IMR-90 (cell line): ENCODE measurements at regions not wholly inside any gene's neighbourhood (a gene's known extent, or its start where the extent isn't known, plus 50 kb on each side); places are given as distances from the start of the nearest gene placed in this dataset.

Experiments used
- ATAC-seq: fragments of 200-7000 bp; cut with Tn5 transposase; 2 replicates; pipeline ENCODE4 v1.9.1; 2020; ENCODE audit warnings: low read depth, mild to moderate bottlenecking, moderate library complexity
- BruUV-seq: library from RNA; stranded (reverse); fragments of 400-500 nt; replicated peaks from 2 replicates; lab custom pipeline; 2021; lab: Mats Ljungman, UMichigan
- CTCF ChIA-PET: fragments of 300-600 bp; formaldehyde crosslinking; extraction: SDS; loops from one replicate; lab custom pipeline; 2021; ENCODE audit warnings: antibody characterized with exemption; lab: Yijun Ruan, JAX
- POLR2A ChIA-PET: fragments of 300-600 bp; sonication (Branson Sonifier 250); formaldehyde crosslinking; loops from one replicate; lab custom pipeline; 2022; ENCODE audit warnings: antibody characterized with exemption; ENCODE audit not compliant: unreplicated experiment; lab: Charles Lee
- DNase-seq: peaks from one replicate; pipeline ENCODE4 v3.0.0; 2013
- H2AFZ ChIP-seq: replicated peaks from 2 replicates; pipeline ENCODE3; 2013; ENCODE audit warnings: low read length, mild to moderate bottlenecking; ENCODE audit not compliant: poor library complexity
- H2AK5ac ChIP-seq: 2 replicates; pipeline ENCODE4 v1.6.1; 2013; ENCODE audit warnings: low read depth, low read length, inconsistent platforms
- H2AK9ac ChIP-seq: replicated peaks from 2 replicates; pipeline ENCODE3; 2013; ENCODE audit warnings: mild to moderate bottlenecking, low read depth, low read length, moderate library complexity; ENCODE audit not compliant: poor library complexity
- H2BK120ac ChIP-seq: 2 replicates; pipeline ENCODE4 v1.6.1; 2013; ENCODE audit warnings: low read depth, low read length, inconsistent platforms
- H2BK15ac ChIP-seq: 3 replicates; pipeline ENCODE4 v1.6.1; 2013; ENCODE audit warnings: low read depth, low read length, inconsistent platforms
- H2BK20ac ChIP-seq: 2 replicates; pipeline ENCODE4 v1.6.1; 2013; ENCODE audit warnings: low read depth, mild to moderate bottlenecking, inconsistent platforms, low read length, moderate library complexity
- H2BK5ac ChIP-seq: 2 replicates; pipeline ENCODE4 v1.6.1; 2013; ENCODE audit warnings: mild to moderate bottlenecking, low read depth, low read length, inconsistent platforms; ENCODE audit not compliant: poor library complexity, severe bottlenecking
- H3K14ac ChIP-seq: replicated peaks from 2 replicates; pipeline ENCODE4 v1.6.1; 2013; ENCODE audit warnings: low read depth, low read length, inconsistent platforms
- H3K18ac ChIP-seq: 2 replicates; pipeline ENCODE4 v1.6.1; 2013; ENCODE audit warnings: low read depth, low read length, control low read depth
- H3K23ac ChIP-seq: 2 replicates; pipeline ENCODE4 v1.6.1; 2013; ENCODE audit warnings: low read depth, low read length, inconsistent platforms
- H3K27ac ChIP-seq: 2 replicates; pipeline ENCODE4 v1.5.1; 2013; ENCODE audit warnings: mild to moderate bottlenecking, control low read depth, low read length; ENCODE audit not compliant: insufficient read depth
- H3K27me3 ChIP-seq: 2 replicates; pipeline ENCODE4 v1.6.1; 2013; ENCODE audit warnings: low read length; ENCODE audit not compliant: control insufficient read depth, insufficient read depth
- H3K36me3 ChIP-seq: 2 replicates; pipeline ENCODE4 v1.6.1; 2013; ENCODE audit warnings: low read length, mixed read lengths; ENCODE audit not compliant: control insufficient read depth, insufficient read depth
- H3K4ac ChIP-seq: 2 replicates; pipeline ENCODE4 v1.6.1; 2013; ENCODE audit warnings: low read depth, low read length, inconsistent platforms
- H3K4me1 ChIP-seq: 2 replicates; pipeline ENCODE4 v1.6.1; 2013; ENCODE audit warnings: low read length, mixed read lengths; ENCODE audit not compliant: control insufficient read depth, insufficient read depth
- H3K4me2 ChIP-seq: 2 replicates; pipeline ENCODE4 v1.6.1; 2013; ENCODE audit warnings: low read depth, mild to moderate bottlenecking, control low read depth, low read length, moderate library complexity
- H3K4me3 ChIP-seq: 2 replicates; pipeline ENCODE4 v1.5.1; 2013; ENCODE audit warnings: low read depth, mild to moderate bottlenecking, control low read depth, low read length, moderate library complexity; ENCODE audit not compliant: insufficient read depth
- H3K56ac ChIP-seq: 2 replicates; pipeline ENCODE4 v1.6.1; 2013; ENCODE audit warnings: low read length, inconsistent platforms; ENCODE audit not compliant: insufficient read depth; ENCODE audit errors: extremely low read depth
- H3K79me1 ChIP-seq, 2 experiments: 2 replicates each; pipeline ENCODE4 v1.6.1; 2013; ENCODE audit warnings: low read length in 2 of 2, inconsistent platforms in 1 of 2, low read depth in 1 of 2
- H3K9ac ChIP-seq: 2 replicates; pipeline ENCODE4 v1.6.1; 2013; ENCODE audit warnings: low read depth, low read length, control low read depth
- H3K9me1 ChIP-seq: 2 replicates; pipeline ENCODE4 v1.6.1; 2013; ENCODE audit warnings: low read length, inconsistent platforms; ENCODE audit not compliant: insufficient read depth
- H3K9me3 ChIP-seq: 2 replicates; pipeline ENCODE4 v1.6.1; 2013; ENCODE audit warnings: low read length; ENCODE audit not compliant: control insufficient read depth, insufficient read depth
- H4K20me1 ChIP-seq: 2 replicates; pipeline ENCODE4 v1.6.1; 2013; ENCODE audit warnings: low read length, inconsistent platforms; ENCODE audit not compliant: insufficient read depth
- H4K5ac ChIP-seq: 2 replicates; pipeline ENCODE4 v1.6.1; 2013; ENCODE audit warnings: mild to moderate bottlenecking, low read depth, low read length, control low read depth
- H4K8ac ChIP-seq, 2 experiments: 2 replicates each; pipeline ENCODE4 v1.6.1; 2013; ENCODE audit warnings: low read depth in 2 of 2, low read length in 2 of 2, control low read depth in 1 of 2, inconsistent platforms in 1 of 2
- H4K91ac ChIP-seq: 2 replicates; pipeline ENCODE4 v1.6.1; 2013; ENCODE audit warnings: low read depth, low read length, inconsistent platforms; ENCODE audit not compliant: insufficient read depth
- POLR2A ChIP-seq: IDR thresholded peaks from 2 replicates; pipeline ENCODE4 v1.6.1; 2012; ENCODE audit warnings: mild to moderate bottlenecking, low read depth, low read length
- SMC3 ChIP-seq: fragments of 150-350 bp; IDR thresholded peaks from 2 replicates; pipeline ENCODE4 v1.6.1; 2016; ENCODE audit warnings: low read depth, mild to moderate bottlenecking, antibody characterized with exemption, low read length, moderate library complexity
- WGBS, 2 experiments: methylation state at CpG; one replicate each; pipeline versions ENCODE4 v1.1.5 to v1.1.7; 2013; ENCODE audit warnings: missing lambda C conversion rate in 2 of 2; ENCODE audit not compliant: insufficient read length in 1 of 2; ENCODE audit errors: extremely low coverage in 2 of 2; 5-methylcytosine and 5-hydroxymethylcytosine counted together
- dilution Hi-C: fragments of 300-500 bp; cut with HindIII; formaldehyde crosslinking; loops from one replicate; pipeline ENCODE4 v1.14.3; 2018; ENCODE audit warnings: low sequenced_read_pairs; ENCODE audit not compliant: unreplicated experiment
- in situ Hi-C: fragments of 300-500 bp; cut with MboI; formaldehyde crosslinking; loops from 3 replicates; pipeline ENCODE4 v1.14.3; 2019; ENCODE audit warnings: low sequenced_read_pairs, inconsistent platforms, mixed read lengths
- intact Hi-C: fragments of 100-400 bp; cut with micrococcal nuclease; formaldehyde crosslinking; loops from 2 replicates; pipeline ENCODE4 v1.10.0; 2022
- TF ChIP-seq, protein P1 (sequence below): fragments of 150-350 bp; IDR thresholded peaks from 2 replicates; pipeline ENCODE4 v1.6.1; 2017; ENCODE audit warnings: mild to moderate bottlenecking, antibody characterized with exemption, low read length, low read depth

GRCh38 chr2:870426-870825, 80.2 kb upstream of the SNTG2 start:
- intact Hi-C loops (no loop called here), dilution Hi-C loops (no loop called here), in situ Hi-C loops (no loop called here)
- no CpG with 5 or more reads among the region's 8 CpGs for WGBS, 2 experiments
- H2AFZ ChIP-seq = no peak overlapping the region
- BruUV-seq = no TSS peak
- no peak overlapping the region for H3K4me3 ChIP-seq
- H3K4me1 ChIP-seq = no peaks in the 10 kb centered on the region
- ATAC-seq (no peak), DNase-seq (no peak)
- no peak overlapping the region for H4K8ac ChIP-seq
- no peaks in the 10 kb centered on the region for H3K9me1 ChIP-seq
- H3K9me3 ChIP-seq = peaks cover 24% of the 10 kb centered on the region
- no peak overlapping the region for H3K9ac ChIP-seq
- no peak overlapping the region for H4K5ac ChIP-seq
- ChIA-PET POLR2A (no interaction called here), CTCF (no interaction called here)
- H3K27me3 ChIP-seq = no peaks in the 10 kb centered on the region
- no peaks in the 10 kb centered on the region for H3K79me1 ChIP-seq
- TF ChIP-seq SMC3 (no peak), POLR2A (no peak)
- TF ChIP-seq, protein P1, sequence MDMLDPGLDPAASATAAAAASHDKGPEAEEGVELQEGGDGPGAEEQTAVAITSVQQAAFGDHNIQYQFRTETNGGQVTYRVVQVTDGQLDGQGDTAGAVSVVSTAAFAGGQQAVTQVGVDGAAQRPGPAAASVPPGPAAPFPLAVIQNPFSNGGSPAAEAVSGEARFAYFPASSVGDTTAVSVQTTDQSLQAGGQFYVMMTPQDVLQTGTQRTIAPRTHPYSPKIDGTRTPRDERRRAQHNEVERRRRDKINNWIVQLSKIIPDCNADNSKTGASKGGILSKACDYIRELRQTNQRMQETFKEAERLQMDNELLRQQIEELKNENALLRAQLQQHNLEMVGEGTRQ = no peak
- H2BK5ac ChIP-seq = no peak overlapping the region
- H3K18ac ChIP-seq = no peak overlapping the region
- no peak overlapping the region for H3K14ac ChIP-seq
- H2BK15ac ChIP-seq = no peak overlapping the region
- no peak overlapping the region for H3K56ac ChIP-seq
- H2BK20ac ChIP-seq = no peak overlapping the region
- no peak overlapping the region for H3K4me2 ChIP-seq
- H4K91ac ChIP-seq = no peak overlapping the region
- no peaks in the 10 kb centered on the region for H3K36me3 ChIP-seq
- no peak overlapping the region for H3K23ac ChIP-seq
- no peak overlapping the region for H3K27ac ChIP-seq
- no peaks in the 10 kb centered on the region for H4K20me1 ChIP-seq
- H2BK120ac ChIP-seq = no peak overlapping the region
- no peak overlapping the region for H2AK5ac ChIP-seq
- no peak overlapping the region for H3K4ac ChIP-seq
- no peak overlapping the region for H2AK9ac ChIP-seq
